ENCODE measurements at regions not wholly inside any gene's neighbourhood (a gene's known extent, or its start where the extent isn't known, plus 50 kb on each side); places are given as distances from the start of the nearest gene placed in this dataset.

DNA sequence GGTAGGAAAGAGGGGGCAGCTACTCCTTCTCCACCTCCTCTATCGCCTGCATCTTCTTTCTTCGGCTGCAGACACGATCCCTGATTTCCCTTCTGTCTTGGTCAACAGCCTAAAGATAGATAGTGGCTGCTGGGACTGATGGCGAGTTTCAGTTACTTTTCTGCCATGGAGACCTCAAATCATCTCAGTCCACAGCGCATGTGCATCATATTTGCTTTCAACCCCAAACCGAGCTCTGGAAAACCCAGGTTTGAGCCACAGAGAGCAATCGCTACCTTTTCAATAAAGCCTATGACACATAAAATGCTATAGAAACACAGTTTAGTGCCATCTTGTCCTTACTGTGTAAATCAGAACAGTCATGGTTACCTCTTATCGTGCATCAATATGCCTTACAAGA lies 142.9 kb upstream of the IRF2BP2 start:
- H3K27ac ChIP-seq (ENCODE audit: low read depth, low read length, poor library complexity, severe bottlenecking) = no peak overlapping the region
- intact Hi-C loops (cut with micrococcal nuclease; ENCODE audit: unreplicated experiment) = no loop called here
- no peak overlapping the region for H2AFZ ChIP-seq (ENCODE audit: low read length)
- POLR2A ChIA-PET = no interaction called here
- BruUV-seq (replicated peaks) = no TSS peak
- H3K4me1 ChIP-seq (ENCODE audit: insufficient read depth, low read length, poor library complexity, severe bottlenecking) = no peaks in the 10 kb centered on the region
- no peak overlapping the region for H3K4me2 ChIP-seq (ENCODE audit: low read length)
- H3K79me2 ChIP-seq (ENCODE audit: insufficient read depth, low read depth, low read length) = no peaks in the 10 kb centered on the region
- no peaks in the 10 kb centered on the region for H4K20me1 ChIP-seq (ENCODE audit: insufficient read depth, low read length)
- no peaks in the 10 kb centered on the region for H3K36me3 ChIP-seq (ENCODE audit: insufficient read depth, low read length)
- no peaks in the 10 kb centered on the region for H3K9me2 ChIP-seq (ENCODE audit: insufficient read depth, low read length)
- CTCF ChIA-PET (ENCODE audit: unreplicated experiment) = no interaction called here
- no peaks in the 10 kb centered on the region for H3K9me3 ChIP-seq (ENCODE audit: low read length)
- TF ChIP-seq, protein P1, sequence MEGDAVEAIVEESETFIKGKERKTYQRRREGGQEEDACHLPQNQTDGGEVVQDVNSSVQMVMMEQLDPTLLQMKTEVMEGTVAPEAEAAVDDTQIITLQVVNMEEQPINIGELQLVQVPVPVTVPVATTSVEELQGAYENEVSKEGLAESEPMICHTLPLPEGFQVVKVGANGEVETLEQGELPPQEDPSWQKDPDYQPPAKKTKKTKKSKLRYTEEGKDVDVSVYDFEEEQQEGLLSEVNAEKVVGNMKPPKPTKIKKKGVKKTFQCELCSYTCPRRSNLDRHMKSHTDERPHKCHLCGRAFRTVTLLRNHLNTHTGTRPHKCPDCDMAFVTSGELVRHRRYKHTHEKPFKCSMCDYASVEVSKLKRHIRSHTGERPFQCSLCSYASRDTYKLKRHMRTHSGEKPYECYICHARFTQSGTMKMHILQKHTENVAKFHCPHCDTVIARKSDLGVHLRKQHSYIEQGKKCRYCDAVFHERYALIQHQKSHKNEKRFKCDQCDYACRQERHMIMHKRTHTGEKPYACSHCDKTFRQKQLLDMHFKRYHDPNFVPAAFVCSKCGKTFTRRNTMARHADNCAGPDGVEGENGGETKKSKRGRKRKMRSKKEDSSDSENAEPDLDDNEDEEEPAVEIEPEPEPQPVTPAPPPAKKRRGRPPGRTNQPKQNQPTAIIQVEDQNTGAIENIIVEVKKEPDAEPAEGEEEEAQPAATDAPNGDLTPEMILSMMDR (conservative IDR thresholded peaks at IDR 0.05; ENCODE audit: low read length) = no peak
- TF ChIP-seq EZH2phosphoT487 (IDR thresholded peaks at IDR 0.05; ENCODE audit: borderline replicate concordance, low read depth, low read length) = no peak
- no peak overlapping the region for H3K4me3 ChIP-seq (ENCODE audit: low read depth, low read length, poor library complexity, severe bottlenecking)
- DNase-seq (ENCODE audit: low spot score) = no peak

DNA sequence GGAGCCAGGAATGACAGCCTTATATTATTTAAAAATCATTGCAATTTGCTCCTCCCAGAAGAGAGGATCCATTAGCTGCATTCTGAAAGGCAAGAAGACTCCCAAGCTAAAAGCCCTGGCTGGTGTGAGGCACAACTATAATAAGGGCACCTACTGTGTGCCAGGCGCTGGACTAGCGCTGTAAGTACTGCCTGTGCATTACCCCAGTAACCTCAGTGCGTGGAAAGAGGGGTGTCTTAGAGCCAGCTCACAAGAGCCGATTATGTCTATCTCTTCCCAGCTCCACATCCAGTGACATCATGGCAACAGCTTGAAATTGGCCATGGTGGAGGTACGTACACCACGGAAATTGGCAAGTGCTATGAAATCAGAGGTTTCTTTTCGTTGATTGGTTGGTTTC lies 141.7 kb upstream of the IRF2BP2 start:
- no peaks in the 10 kb centered on the region for H4K20me1 ChIP-seq (ENCODE audit: insufficient read depth, low read length)

More for the DNA sequence above, 141.7 kb upstream of the IRF2BP2 start:
- TF ChIP-seq, protein P1 (conservative IDR thresholded peaks at IDR 0.05; ENCODE audit: low read length) = no peak
- TF ChIP-seq EZH2phosphoT487 (IDR thresholded peaks at IDR 0.05; ENCODE audit: borderline replicate concordance, low read depth, low read length) = no peak
- H3K27ac ChIP-seq (ENCODE audit: low read depth, low read length, poor library complexity, severe bottlenecking) = no peak overlapping the region
- H3K36me3 ChIP-seq (ENCODE audit: insufficient read depth, low read length) = no peaks in the 10 kb centered on the region
- no peak overlapping the region for H3K4me2 ChIP-seq (ENCODE audit: low read length)
- no peaks in the 10 kb centered on the region for H3K9me3 ChIP-seq (ENCODE audit: low read length)
- H3K4me3 ChIP-seq (ENCODE audit: low read depth, low read length, poor library complexity, severe bottlenecking) = no peak overlapping the region
- no peaks in the 10 kb centered on the region for H3K9me2 ChIP-seq (ENCODE audit: insufficient read depth, low read length)
- no peaks in the 10 kb centered on the region for H3K79me2 ChIP-seq (ENCODE audit: insufficient read depth, low read depth, low read length)
- ChIA-PET CTCF (ENCODE audit: unreplicated experiment) (interaction anchor here (1.2 kb wide), 1 partner anchor 16 kb away, joined by 4 read pairs; no protein-coding TSS in a partner anchor), POLR2A (interaction anchor here (0.7 to 1.3 kb wide), 2 partner anchors 19 to 22 kb away, joined by 3 to 4 read pairs; no protein-coding TSS in a partner anchor)
- H3K4me1 ChIP-seq (ENCODE audit: insufficient read depth, low read length, poor library complexity, severe bottlenecking) = no peaks in the 10 kb centered on the region
- BruUV-seq (replicated peaks) = no TSS peak
- intact Hi-C loops (cut with micrococcal nuclease; ENCODE audit: unreplicated experiment) = no loop called here
- no peak overlapping the region for H2AFZ ChIP-seq (ENCODE audit: low read length)
- no peak for DNase-seq (ENCODE audit: low spot score)

All from OCI-LY7 (cell line).